Astrocyte (in vitro differentiated cells and primary cell): ENCODE measurements at regions not wholly inside any gene's neighbourhood (a gene's known extent, or its start where the extent isn't known, plus 50 kb on each side); places are given as distances from the start of the nearest gene placed in this dataset.
"Not testable (repeated sequence)": the region's sequence is repeated elsewhere in the genome, so short reads cannot be mapped to it uniquely, and the experiment has no call there.

Experiments used
- EZH2 ChIP-seq: IDR thresholded peaks from 2 replicates; pipeline ENCODE4 v1.6.1; 2012; ENCODE audit warnings: mild to moderate bottlenecking, low read length, inconsistent platforms; ENCODE audit not compliant: insufficient read depth
- TF ChIP-seq, protein P1 (sequence below): IDR thresholded peaks from 2 replicates; pipeline ENCODE4 v1.5.1; 2011; ENCODE audit warnings: low read depth, mild to moderate bottlenecking, inconsistent platforms, low read length, moderate library complexity; ENCODE audit not compliant: insufficient read depth

DNA sequence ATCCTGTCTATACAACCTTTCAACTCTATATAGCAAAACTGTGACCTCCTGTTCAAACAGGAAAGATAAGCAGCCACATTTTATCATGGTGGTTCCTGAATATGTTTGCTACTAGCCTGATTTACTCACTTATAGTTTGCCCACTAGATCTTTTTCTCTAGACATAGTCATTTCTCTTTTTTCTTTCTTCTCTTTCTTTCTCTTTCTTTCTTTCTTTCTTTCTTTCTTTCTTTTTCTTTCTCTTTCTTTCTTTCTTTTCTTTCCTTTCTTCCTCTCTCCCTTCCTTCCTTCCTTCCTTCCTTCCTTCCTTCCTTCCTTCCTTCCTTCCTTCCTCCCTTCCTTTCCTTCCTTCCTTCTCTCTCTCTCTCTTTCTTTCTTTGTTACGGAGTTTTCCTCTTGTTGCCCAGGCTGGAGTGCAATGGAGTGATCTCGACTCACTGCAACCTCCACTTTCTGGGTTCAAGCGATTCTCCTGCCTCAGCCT, 142.0 kb upstream of the TBL1XR1 start:
- TF ChIP-seq, protein P1, sequence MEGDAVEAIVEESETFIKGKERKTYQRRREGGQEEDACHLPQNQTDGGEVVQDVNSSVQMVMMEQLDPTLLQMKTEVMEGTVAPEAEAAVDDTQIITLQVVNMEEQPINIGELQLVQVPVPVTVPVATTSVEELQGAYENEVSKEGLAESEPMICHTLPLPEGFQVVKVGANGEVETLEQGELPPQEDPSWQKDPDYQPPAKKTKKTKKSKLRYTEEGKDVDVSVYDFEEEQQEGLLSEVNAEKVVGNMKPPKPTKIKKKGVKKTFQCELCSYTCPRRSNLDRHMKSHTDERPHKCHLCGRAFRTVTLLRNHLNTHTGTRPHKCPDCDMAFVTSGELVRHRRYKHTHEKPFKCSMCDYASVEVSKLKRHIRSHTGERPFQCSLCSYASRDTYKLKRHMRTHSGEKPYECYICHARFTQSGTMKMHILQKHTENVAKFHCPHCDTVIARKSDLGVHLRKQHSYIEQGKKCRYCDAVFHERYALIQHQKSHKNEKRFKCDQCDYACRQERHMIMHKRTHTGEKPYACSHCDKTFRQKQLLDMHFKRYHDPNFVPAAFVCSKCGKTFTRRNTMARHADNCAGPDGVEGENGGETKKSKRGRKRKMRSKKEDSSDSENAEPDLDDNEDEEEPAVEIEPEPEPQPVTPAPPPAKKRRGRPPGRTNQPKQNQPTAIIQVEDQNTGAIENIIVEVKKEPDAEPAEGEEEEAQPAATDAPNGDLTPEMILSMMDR: not testable (repeated sequence)
- not testable (repeated sequence) for TF ChIP-seq EZH2
